K562 (cell line): ENCODE measurements at regions not wholly inside any gene's neighbourhood (a gene's known extent, or its start where the extent isn't known, plus 50 kb on each side); places are given as distances from the start of the nearest gene placed in this dataset.

Experiments
- ATAC-seq: fragments of 200-7000 bp; cut with Tn5 transposase; 3 replicates; pipeline ENCODE4 v1.9.1; 2020; ENCODE audit warnings: moderate library complexity
- BruUV-seq: library from RNA; stranded (reverse); fragments of 400-500 nt; replicated peaks from 2 replicates; lab custom pipeline; 2021; lab: Mats Ljungman, UMichigan
- CTCF ChIA-PET: fragments of 300-600 bp; formaldehyde crosslinking; extraction: SDS; loops from one replicate; lab custom pipeline; 2021; ENCODE audit warnings: low intra/inter-chr PET ratio; lab: Yijun Ruan, JAX
- POLR2A ChIA-PET: fragments of 300-600, 350-650 bp; sonication (Branson Sonifier 250); formaldehyde crosslinking; extraction: SDS; loops from one replicate; lab custom pipeline; 2021; ENCODE audit warnings: antibody characterized with exemption, inconsistent platforms; lab: Yijun Ruan, JAX
- DNase-seq, 4 experiments: peaks; one replicate each; pipeline versions ENCODE4 v3.0.0 to v3.0.0-alpha.2; 2011 to 2018; ENCODE audit warnings: low spot score in 3 of 4, mixed read lengths in 3 of 4; ENCODE audit errors: extremely low read depth in 1 of 4
- FAIRE-seq: peaks from 2 replicates; lab custom pipeline; 2011; peaks lifted over from hg19 to GRCh38; lab: Jason Lieb, UNC
- H2AFZ ChIP-seq: 2 replicates; pipeline ENCODE4 v1.6.0; 2011; ENCODE audit warnings: low read depth, low read length, control low read depth, inconsistent platforms
- H3K27ac ChIP-seq: fragments of 200-600 bp; 3 replicates; pipeline ENCODE4 v1.8.0; 2011; ENCODE audit warnings: low read depth, mild to moderate bottlenecking, control low read depth, inconsistent platforms, low read length, moderate library complexity, mixed read lengths; ENCODE audit errors: extremely low read depth
- H3K27me3 ChIP-seq, 2 experiments: fragments of 300-600 bp in 1 of 2; 2 replicates in 1 of 2; 3 replicates in 1 of 2; pipeline versions ENCODE4 v1.6.0 to v1.8.0; 2011; ENCODE audit warnings: inconsistent platforms in 2 of 2, low read length in 2 of 2, mild to moderate bottlenecking in 1 of 2, mixed read lengths in 1 of 2, moderate library complexity in 1 of 2; ENCODE audit not compliant: control insufficient read depth in 2 of 2, insufficient read depth in 2 of 2
- H3K36me3 ChIP-seq: fragments of 300-600 bp; 3 replicates; pipeline ENCODE4 v1.8.0; 2011; ENCODE audit warnings: mild to moderate bottlenecking, low read length, inconsistent platforms; ENCODE audit not compliant: control insufficient read depth, insufficient read depth
- H3K4me1 ChIP-seq, 2 experiments: fragments of 200-600 bp in 1 of 2; replicated peaks in 1 of 2; 2 replicates in 1 of 2; 3 replicates in 1 of 2; pipeline versions ENCODE4 v1.5.1 to v1.8.0; 2011; ENCODE audit warnings: inconsistent platforms in 2 of 2, low read length in 2 of 2, mild to moderate bottlenecking in 1 of 2, mixed read lengths in 1 of 2, moderate library complexity in 1 of 2; ENCODE audit not compliant: control insufficient read depth in 2 of 2, insufficient read depth in 2 of 2
- H3K4me2 ChIP-seq: 2 replicates; pipeline ENCODE4 v1.6.1; 2011; ENCODE audit warnings: low read length, control low read depth, inconsistent platforms, mixed read lengths; ENCODE audit not compliant: insufficient read depth
- H3K4me3 ChIP-seq: fragments of 200-600 bp; sonication (generic), shearing (Covaris generic); 2 replicates; pipeline ENCODE4 v1.5.1; 2016; ENCODE audit warnings: control low read depth, inconsistent platforms
- H3K79me2 ChIP-seq: fragments of 200-600 bp; 3 replicates; pipeline ENCODE4 v1.8.0; 2011; ENCODE audit warnings: low read length, inconsistent platforms; ENCODE audit not compliant: control insufficient read depth, insufficient read depth
- H3K9ac ChIP-seq, 2 experiments: 2 replicates each; pipeline versions ENCODE4 v1.6.0 to v1.6.1; 2011; ENCODE audit warnings: low read depth in 2 of 2, low read length in 2 of 2, control low read depth in 1 of 2, inconsistent platforms in 1 of 2, mild to moderate bottlenecking in 1 of 2, mixed read lengths in 1 of 2; ENCODE audit not compliant: insufficient read depth in 1 of 2
- H3K9me1 ChIP-seq: one replicate; pipeline ENCODE4 v1.6.0; 2011; ENCODE audit warnings: inconsistent platforms, mild to moderate bottlenecking, low read length, moderate library complexity; ENCODE audit not compliant: control insufficient read depth, insufficient read depth
- H3K9me3 ChIP-seq: replicated peaks from 2 replicates; pipeline ENCODE4 v1.5.1; 2011; ENCODE audit warnings: low read depth, low read length, inconsistent platforms; ENCODE audit not compliant: control insufficient read depth, insufficient read depth
- H4K20me1 ChIP-seq: replicated peaks from 2 replicates; pipeline ENCODE4 v1.6.1; 2011; ENCODE audit warnings: low read length, inconsistent platforms, mixed read lengths; ENCODE audit not compliant: control insufficient read depth, insufficient read depth
- AFF4 ChIP-seq: sonication (generic); formaldehyde crosslinking; IDR thresholded peaks from 2 replicates; pipeline ENCODE4 v1.8.0; 2023; ENCODE audit warnings: mild to moderate bottlenecking, missing genetic modification reagents
- CCNT2 ChIP-seq: IDR thresholded peaks from 2 replicates; pipeline ENCODE4 v1.6.1; 2011; ENCODE audit warnings: borderline replicate concordance, low read depth, mild to moderate bottlenecking, moderate library complexity, mixed read lengths, low read length; ENCODE audit not compliant: insufficient read length; ENCODE audit errors: extremely low read depth
- CREB1 ChIP-seq, 2 experiments: sonication (generic) in 1 of 2; formaldehyde crosslinking in 1 of 2; IDR thresholded peaks; 2 replicates each; pipeline versions ENCODE4 v1.6.1 to v1.8.0; 2012 to 2022; ENCODE audit warnings: inconsistent platforms in 1 of 2, mild to moderate bottlenecking in 1 of 2, missing genetic modification reagents in 1 of 2, moderate library complexity in 1 of 2
- GATA2 ChIP-seq: sonication (generic); formaldehyde crosslinking; IDR thresholded peaks from 2 replicates; pipeline ENCODE4 v1.4.0; 2020; ENCODE audit warnings: mild to moderate bottlenecking, missing genetic modification reagents
- GATAD2A ChIP-seq: fragments of 450-650 bp; IDR thresholded peaks from 2 replicates; pipeline ENCODE4 v1.6.1; 2017
- KDM4B ChIP-seq, 2 experiments: fragments of 450-650 bp in 1 of 2; sonication (generic) in 1 of 2; IDR thresholded peaks; 2 replicates each; pipeline ENCODE4 v1.6.1; 2016 to 2017; ENCODE audit warnings: borderline replicate concordance in 2 of 2, antibody characterized with exemption in 1 of 2, low read depth in 1 of 2, mild to moderate bottlenecking in 1 of 2
- MIER1 ChIP-seq: fragments of 450-650 bp; IDR thresholded peaks from 2 replicates; pipeline ENCODE4 v1.6.1; 2016; ENCODE audit warnings: antibody characterized with exemption, mild to moderate bottlenecking, low read depth
- MTA1 ChIP-seq: fragments of 450-650 bp; IDR thresholded peaks from 2 replicates; pipeline ENCODE4 v1.6.1; 2017; ENCODE audit warnings: borderline replicate concordance
- PHF8 ChIP-seq: fragments of 200-600 bp; sonication (generic); IDR thresholded peaks from 2 replicates; pipeline ENCODE4 v1.6.1; 2012; ENCODE audit warnings: mixed run types, mild to moderate bottlenecking, inconsistent platforms, low read length, moderate library complexity, borderline replicate concordance
- POLR2AphosphoS2 ChIP-seq: IDR thresholded peaks from 2 replicates; pipeline ENCODE4 v1.6.1; 2012; ENCODE audit warnings: low read length, improper control_type of control experiment
- POLR2G ChIP-seq: fragments of 200-400 bp; formaldehyde crosslinking; IDR thresholded peaks from 2 replicates; pipeline ENCODE4 v1.6.1; 2017; ENCODE audit warnings: low read depth, mild to moderate bottlenecking, antibody characterized with exemption, low read length, moderate library complexity
- ZNF79 ChIP-seq: fragments of 250-450 bp; sonication (Bioruptor Pico); IDR thresholded peaks from 2 replicates; pipeline ENCODE4 v1.4.0; 2020; ENCODE audit warnings: low read depth, mild to moderate bottlenecking, moderate library complexity
- WGBS: fragments of 100-300 bp; shearing (Covaris generic); methylation state at CpG from one replicate; pipeline ENCODE4 v1.1.6; 2016; ENCODE audit warnings: low coverage, mixed read lengths; ENCODE audit not compliant: insufficient coverage; ENCODE audit errors: missing lambda C conversion rate; 5-methylcytosine and 5-hydroxymethylcytosine counted together
- in situ Hi-C: fragments of 300-500 bp; cut with MboI; formaldehyde crosslinking; loops from 4 replicates; pipeline ENCODE4 v1.15.0; 2018; ENCODE audit warnings: inconsistent platforms, mixed read lengths
- intact Hi-C: fragments of 100-400 bp; cut with micrococcal nuclease; formaldehyde crosslinking; loops from 2 replicates; pipeline ENCODE4 v1.14.2; 2022
- TF ChIP-seq, protein P1 (sequence below): fragments of 450-650 bp; IDR thresholded peaks from 2 replicates; pipeline ENCODE4 v1.6.1; 2016; ENCODE audit warnings: low read depth, mild to moderate bottlenecking, moderate library complexity

GRCh38 chr1:82896036-82896435, 1095.3 kb downstream of the ADGRL2 start:
- Histone ChIP-seq H3K4me3 (no peak overlapping the region), H3K4me1 (no peaks in the 10 kb centered on the region), H3K27me3 (no peaks in the 10 kb centered on the region), H3K36me3 (no peaks in the 10 kb centered on the region), H3K9me1 (no peaks in the 10 kb centered on the region), H3K27ac (no peak overlapping the region), H2AFZ (no peak overlapping the region), H3K79me2 (no peaks in the 10 kb centered on the region), H4K20me1 (no peaks in the 10 kb centered on the region), H3K9ac (no peak overlapping the region), H3K4me2 (no peak overlapping the region), H3K9me3 (no peaks in the 10 kb centered on the region)
- ChIA-PET CTCF (no interaction called here), POLR2A (no interaction called here)
- FAIRE-seq, result no peak
- TF ChIP-seq, protein P1, sequence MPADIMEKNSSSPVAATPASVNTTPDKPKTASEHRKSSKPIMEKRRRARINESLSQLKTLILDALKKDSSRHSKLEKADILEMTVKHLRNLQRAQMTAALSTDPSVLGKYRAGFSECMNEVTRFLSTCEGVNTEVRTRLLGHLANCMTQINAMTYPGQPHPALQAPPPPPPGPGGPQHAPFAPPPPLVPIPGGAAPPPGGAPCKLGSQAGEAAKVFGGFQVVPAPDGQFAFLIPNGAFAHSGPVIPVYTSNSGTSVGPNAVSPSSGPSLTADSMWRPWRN, result no peak
- no peak for TF ChIP-seq GATAD2A
- intact Hi-C loops, result no loop called here
- DNase-seq, result no peak
- no peak for ATAC-seq
- in situ Hi-C loops, result no loop called here
- no TSS peak for BruUV-seq

DNA sequence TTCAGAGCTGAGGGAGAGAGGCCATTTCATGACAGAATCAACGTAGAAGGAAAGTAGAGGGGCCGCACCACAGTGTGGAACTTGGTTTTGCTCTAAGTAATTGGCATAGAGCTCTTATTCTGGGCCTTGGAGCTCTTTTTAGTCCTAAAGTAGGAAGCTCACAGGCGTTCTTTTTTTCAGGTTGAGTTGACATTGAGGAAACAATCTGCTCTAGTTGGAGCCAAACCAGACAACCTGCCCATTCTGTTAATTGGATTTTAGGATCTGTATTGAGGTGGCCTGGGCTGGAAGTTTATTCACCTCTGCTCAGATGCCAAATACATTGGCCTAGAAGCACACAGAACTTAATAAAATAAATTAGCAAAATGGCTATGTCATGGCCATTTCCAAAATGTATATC, 1093.9 kb downstream of the ADGRL2 start:
- in situ Hi-C loops, result no loop called here
- WGBS, result 0% methylated on average over 3 of the region's 3 CpGs
- Histone ChIP-seq H3K79me2 (no peaks in the 10 kb centered on the region), H3K9ac (no peak overlapping the region), H3K4me2 (no peak overlapping the region), H3K4me1 (no peaks in the 10 kb centered on the region), H3K9me3 (no peaks in the 10 kb centered on the region), H3K27ac (no peak overlapping the region), H3K9me1 (no peaks in the 10 kb centered on the region), H3K36me3 (no peaks in the 10 kb centered on the region), H2AFZ (no peak overlapping the region), H3K27me3 (no peaks in the 10 kb centered on the region), H4K20me1 (no peaks in the 10 kb centered on the region), H3K4me3 (no peak overlapping the region)
- intact Hi-C loops, result no loop called here
- no TSS peak for BruUV-seq
- no peak for ATAC-seq
- ChIA-PET POLR2A (no interaction called here), CTCF (no interaction called here)
- DNase-seq, result no peak
- no peak for FAIRE-seq
- TF ChIP-seq PHF8 (no peak), KDM4B (IDR thresholded peaks at IDR 0.05; ENCODE audit: borderline replicate concordance in 2 of 2, low read depth in 1 of 2) (no peak), MTA1 (no peak), GATA2 (no peak), POLR2G (no peak), CREB1 (IDR thresholded peaks at IDR 0.05) (no peak), CREB1 (CRISPR knock-in tag; IDR thresholded peaks at IDR 0.05) (no peak), AFF4 (CRISPR knock-in tag) (no peak), POLR2AphosphoS2 (no peak), ZNF79 (no peak), MIER1 (no peak), CCNT2 (no peak)
